Stimulated activated CD8-positive, alpha-beta memory T cell treated with anti-CD3 and anti-CD28 coated beads, Interleukin-12 subunit alpha, Interleukin-12 subunit beta, amount 100 ng/mL, for 24 hours (primary cell): ENCODE measurements at regions not wholly inside any gene's neighbourhood (a gene's known extent, or its start where the extent isn't known, plus 50 kb on each side); places are given as distances from the start of the nearest gene placed in this dataset.
"Not testable (repeated sequence)": the region's sequence is repeated elsewhere in the genome, so short reads cannot be mapped to it uniquely, and the experiment has no call there.

Source experiments
- DNase-seq: peaks from one replicate; pipeline ENCODE4 v3.0.0-alpha.2; 2020; ENCODE audit errors: extremely low read depth

DNA sequence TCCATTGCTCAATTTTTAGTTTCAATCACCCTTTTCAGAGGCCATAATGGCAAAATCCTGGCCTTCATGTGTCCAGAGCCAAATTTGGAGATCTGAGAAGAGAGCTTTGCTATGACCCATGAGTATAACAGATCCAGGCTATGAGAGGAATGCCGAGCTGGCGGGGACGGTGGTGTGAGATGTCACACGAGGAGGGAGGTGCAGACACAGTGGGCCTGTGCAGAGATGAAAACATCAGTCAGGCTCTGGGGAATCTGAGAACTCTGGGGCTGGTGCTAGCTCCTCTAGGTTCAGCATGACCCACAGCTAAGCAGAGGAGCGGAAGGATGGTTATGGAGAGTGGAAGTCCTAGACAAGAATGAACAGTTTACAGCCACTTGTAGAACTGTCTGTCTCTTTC lies 398.3 kb upstream of the ATP10A start:
- DNase-seq, result no peak

GRCh38 chr15:26260517-26261133 lies 397.5 kb upstream of the ATP10A start:
- DNase-seq, result no peak

DNA sequence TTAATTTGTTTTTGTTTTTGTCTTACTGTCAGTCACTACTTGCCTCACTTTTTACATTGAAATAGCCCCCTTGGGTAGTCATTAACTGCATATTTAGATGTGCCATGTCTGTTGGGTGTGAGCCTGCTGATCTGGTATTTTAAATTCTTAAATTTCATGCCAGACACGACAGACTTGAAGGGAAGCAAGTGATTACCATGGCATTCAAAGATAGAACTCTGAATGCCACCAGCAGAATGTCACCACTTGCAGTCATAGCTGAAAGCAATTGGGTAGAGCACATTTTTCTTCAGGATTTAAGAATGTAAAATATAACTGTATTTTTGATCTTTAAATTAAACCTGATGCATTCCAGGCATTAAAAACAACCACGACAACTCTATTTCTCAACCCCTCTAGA lies 396.5 kb upstream of the ATP10A start:
- DNase-seq, result no peak

- not testable (repeated sequence) for DNase-seq
Observed at GRCh38 chr15:26244782-26245181, 381.7 kb upstream of the ATP10A start.

GRCh38 chr15:26243382-26243781 lies 380.3 kb upstream of the ATP10A start:
- DNase-seq, result no peak

GRCh38 chr15:26242565-26243071 lies 379.5 kb upstream of the ATP10A start:
- no peak for DNase-seq

DNA sequence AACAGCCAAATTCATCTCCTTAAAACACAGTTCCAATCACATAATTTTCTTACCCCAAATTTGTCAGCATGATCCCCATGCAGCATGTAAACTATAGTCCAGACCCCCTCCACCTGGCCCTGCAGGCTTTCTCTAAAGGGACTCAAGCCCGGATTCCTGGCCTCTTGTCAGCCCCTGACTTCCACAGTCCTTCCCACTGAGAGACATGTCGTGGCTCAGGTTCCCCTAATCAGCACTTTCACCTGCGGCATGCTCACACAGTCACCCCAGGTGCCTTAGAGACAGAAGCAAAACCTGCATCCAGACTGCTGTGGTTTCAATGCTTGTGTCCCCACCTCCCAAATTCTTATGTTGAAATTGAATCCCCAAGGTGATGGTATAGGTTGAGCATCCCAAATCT lies 372.7 kb upstream of the ATP10A start:
- no peak for DNase-seq

- no peak for DNase-seq
Observed at GRCh38 chr15:26234976-26235767, 372.0 kb upstream of the ATP10A start.

GRCh38 chr15:26232691-26233090 lies 369.6 kb upstream of the ATP10A start:
- DNase-seq, result no peak

DNA sequence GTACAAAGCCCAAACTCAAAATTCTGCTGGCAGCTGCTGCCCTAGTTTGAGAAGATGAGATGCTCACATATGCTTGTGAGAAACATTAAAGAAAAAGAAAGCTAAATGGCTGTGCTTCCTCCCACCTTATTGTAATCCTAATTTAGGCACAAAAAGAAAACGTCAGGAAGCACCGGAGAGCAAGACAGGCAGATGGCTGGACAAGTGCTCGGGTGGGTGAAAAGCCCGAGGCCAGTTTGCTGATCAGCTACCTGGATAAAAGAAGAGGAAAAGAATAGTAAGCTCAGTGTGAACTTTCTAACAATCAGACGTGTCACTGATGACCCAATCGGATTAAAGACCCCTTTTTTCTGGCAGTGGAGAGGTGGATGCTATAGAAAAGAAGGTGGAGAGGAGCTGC lies 368.0 kb upstream of the ATP10A start:
- DNase-seq, result no peak

GRCh38 chr15:26224266-26224665 lies 361.1 kb upstream of the ATP10A start:
- DNase-seq, result no peak

GRCh38 chr15:26223720-26224119 lies 360.6 kb upstream of the ATP10A start:
- no peak for DNase-seq

- no peak for DNase-seq
Observed at GRCh38 chr15:26222781-26223180, 359.7 kb upstream of the ATP10A start.

DNA sequence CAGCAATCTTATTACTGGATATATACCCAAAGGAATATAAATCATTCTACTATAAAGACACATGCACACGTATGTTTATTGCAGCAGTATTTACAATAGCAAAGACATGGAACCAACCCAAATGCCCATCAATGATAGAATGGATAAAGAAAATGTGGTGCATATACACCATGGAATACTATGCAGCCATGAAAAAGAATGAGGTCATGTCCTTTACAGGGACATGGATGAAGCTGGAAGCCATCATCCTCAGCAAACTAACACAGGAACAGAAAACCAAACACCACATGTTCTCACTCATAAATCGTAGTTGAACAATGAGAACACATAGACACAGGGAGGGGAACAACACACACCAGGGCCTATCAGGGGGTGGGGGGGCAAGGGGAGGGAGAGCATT lies 353.9 kb upstream of the ATP10A start:
- DNase-seq, result not testable (repeated sequence)

DNA sequence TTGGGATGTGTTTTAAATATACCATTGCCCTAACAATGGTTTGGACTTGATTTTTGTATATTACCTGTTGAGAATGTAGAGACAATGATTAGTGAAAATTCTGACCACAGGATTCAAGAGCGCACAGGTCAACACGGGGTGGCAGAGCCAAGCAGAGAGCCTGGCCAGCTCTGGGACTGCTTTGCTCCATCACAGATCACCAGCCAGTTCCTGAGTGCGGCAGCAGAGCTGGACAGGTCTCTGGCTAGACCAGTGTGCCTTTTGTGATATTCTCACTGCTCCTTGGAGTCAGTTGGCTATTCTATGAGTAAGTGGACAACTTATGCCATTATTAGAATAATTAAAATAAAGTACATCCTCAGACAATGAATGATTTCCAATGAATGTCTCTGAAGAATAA lies 351.2 kb upstream of the ATP10A start:
- DNase-seq, result no peak

GRCh38 chr15:26213427-26213826 lies 350.3 kb upstream of the ATP10A start:
- no peak for DNase-seq

DNA sequence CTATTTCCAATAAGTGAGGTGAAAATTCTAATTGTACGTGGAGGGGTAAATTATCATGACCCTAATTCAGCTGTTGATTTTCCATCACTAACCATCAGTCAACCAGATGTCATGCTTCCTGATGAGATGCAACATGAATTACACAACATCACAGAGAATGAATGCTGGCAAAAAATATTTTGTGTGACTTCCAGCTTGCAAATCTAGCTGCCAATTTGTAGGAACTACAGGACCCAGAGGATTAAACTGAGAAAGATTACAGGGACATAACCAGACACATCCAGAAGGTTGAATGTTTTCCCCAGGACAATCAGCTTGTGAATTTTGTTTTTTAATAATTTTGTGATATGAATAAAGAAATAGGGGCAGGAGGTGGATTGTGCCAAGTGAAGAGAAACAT lies 349.0 kb upstream of the ATP10A start:
- no peak for DNase-seq

- no peak for DNase-seq
Observed at GRCh38 chr15:26210980-26211379, 347.9 kb upstream of the ATP10A start.

- no peak for DNase-seq
Observed at GRCh38 chr15:26201177-26201858, 338.2 kb upstream of the ATP10A start.

DNA sequence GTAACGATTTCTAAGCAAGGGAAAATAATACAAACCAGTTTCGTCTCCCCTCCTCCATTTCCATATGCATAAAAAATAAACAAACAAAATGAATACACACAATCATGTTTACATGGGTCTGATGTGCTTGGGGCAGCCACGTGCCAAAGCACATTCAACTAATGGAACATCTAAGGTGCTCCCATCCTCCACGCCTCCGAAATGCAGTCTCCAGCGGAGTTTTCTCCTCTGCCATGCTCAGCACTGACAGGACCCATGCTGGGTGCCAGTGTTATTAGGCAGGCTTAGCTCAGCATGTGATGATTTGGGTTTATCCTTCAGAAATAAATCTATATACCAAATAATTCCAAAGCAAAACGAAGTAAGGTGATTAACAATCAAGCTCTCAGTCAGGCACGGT lies 337.3 kb upstream of the ATP10A start:
- DNase-seq, result no peak

GRCh38 chr15:26197719-26198118 lies 334.6 kb upstream of the ATP10A start:
- DNase-seq, result no peak

GRCh38 chr15:26197060-26197459 lies 333.9 kb upstream of the ATP10A start:
- DNase-seq, result no peak

- DNase-seq, result no peak
Observed at GRCh38 chr15:26191193-26191592, 328.1 kb upstream of the ATP10A start.
